ENCODE measurements at regions not wholly inside any gene's neighbourhood (a gene's known extent, or its start where the extent isn't known, plus 50 kb on each side); places are given as distances from the start of the nearest gene placed in this dataset.

DNA sequence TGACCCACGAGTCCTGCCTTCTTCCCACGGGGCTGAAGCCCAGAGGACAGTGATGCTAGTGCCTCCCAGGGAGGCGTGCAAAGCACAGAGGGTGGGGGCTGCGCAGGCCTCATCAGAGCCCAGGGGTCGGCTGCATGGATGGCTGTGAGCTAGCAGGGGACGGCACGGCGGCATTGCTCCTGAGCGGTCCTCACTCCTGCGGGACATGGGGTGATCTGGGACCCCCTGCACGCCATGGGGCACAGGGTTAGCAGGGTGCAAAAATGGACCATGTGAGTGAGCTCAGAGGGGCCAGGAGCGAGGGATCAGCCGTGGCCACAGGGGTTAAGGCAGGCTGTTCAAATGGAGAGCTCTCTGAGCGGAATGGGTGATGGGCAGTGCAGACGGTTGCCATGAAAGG, 138.3 kb downstream of the SNX19 start:
- intact Hi-C loops (cut with DNase I; ENCODE audit: low total_unique reads): no loop called here
- TF ChIP-seq POLR2AphosphoS5 (IDR thresholded peaks at IDR 0.05) (no peak), POLR2A (IDR thresholded peaks at IDR 0.05) (no peak)
- TF ChIP-seq, protein P1, sequence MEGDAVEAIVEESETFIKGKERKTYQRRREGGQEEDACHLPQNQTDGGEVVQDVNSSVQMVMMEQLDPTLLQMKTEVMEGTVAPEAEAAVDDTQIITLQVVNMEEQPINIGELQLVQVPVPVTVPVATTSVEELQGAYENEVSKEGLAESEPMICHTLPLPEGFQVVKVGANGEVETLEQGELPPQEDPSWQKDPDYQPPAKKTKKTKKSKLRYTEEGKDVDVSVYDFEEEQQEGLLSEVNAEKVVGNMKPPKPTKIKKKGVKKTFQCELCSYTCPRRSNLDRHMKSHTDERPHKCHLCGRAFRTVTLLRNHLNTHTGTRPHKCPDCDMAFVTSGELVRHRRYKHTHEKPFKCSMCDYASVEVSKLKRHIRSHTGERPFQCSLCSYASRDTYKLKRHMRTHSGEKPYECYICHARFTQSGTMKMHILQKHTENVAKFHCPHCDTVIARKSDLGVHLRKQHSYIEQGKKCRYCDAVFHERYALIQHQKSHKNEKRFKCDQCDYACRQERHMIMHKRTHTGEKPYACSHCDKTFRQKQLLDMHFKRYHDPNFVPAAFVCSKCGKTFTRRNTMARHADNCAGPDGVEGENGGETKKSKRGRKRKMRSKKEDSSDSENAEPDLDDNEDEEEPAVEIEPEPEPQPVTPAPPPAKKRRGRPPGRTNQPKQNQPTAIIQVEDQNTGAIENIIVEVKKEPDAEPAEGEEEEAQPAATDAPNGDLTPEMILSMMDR (IDR thresholded peaks at IDR 0.05): no peak
- Histone ChIP-seq H3K36me3 (no peaks in the 10 kb centered on the region), H3K4me1 (peaks cover 3 to 4% of the 10 kb centered on the region in 2 donors), H3K4me3 (no peak overlapping the region), H3K27ac (no peak overlapping the region), H3K9me3 (no peaks in the 10 kb centered on the region), H3K27me3 (no peaks in the 10 kb centered on the region)
- DNase-seq (ENCODE audit: low spot score in 2 of 2): no peak

- H3K36me3 ChIP-seq: no peaks in the 10 kb centered on the region
- no peak for TF ChIP-seq POLR2AphosphoS5 (IDR thresholded peaks at IDR 0.05)
- TF ChIP-seq, protein P1 (IDR thresholded peaks at IDR 0.05): no peak
- H3K27me3 ChIP-seq: no peaks in the 10 kb centered on the region
- no peak overlapping the region for H3K27ac ChIP-seq
- no peaks in the 10 kb centered on the region for H3K9me3 ChIP-seq
- DNase-seq (ENCODE audit: low spot score in 2 of 2): no peak
- intact Hi-C loops (cut with DNase I; ENCODE audit: low total_unique reads): no loop called here
- no peaks in the 10 kb centered on the region for H3K4me1 ChIP-seq
- H3K4me3 ChIP-seq: no peak overlapping the region
These were observed 137.6 kb downstream of the SNX19 start for GRCh38 chr11:130778705-130779104.

DNA sequence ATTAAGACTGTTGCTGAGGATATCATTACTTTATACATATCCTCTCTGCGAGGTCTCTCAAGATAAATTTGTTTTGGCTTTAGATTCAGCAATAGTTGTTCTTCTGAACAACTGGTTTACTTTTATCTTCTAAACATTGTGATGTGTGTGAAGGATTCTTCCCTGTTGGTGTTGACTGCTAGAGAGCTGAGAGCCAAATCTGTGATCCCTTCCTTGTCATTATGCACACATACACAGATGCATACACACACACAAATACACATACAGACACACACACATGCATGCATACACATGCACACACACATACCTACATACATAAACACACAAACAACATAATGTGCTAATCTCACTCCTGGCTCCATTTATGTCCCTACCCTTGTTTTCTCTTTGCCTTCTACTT, 137.0 kb downstream of the SNX19 start:
- Histone ChIP-seq H3K27me3 (no peaks in the 10 kb centered on the region), H3K9me3 (no peaks in the 10 kb centered on the region), H3K36me3 (no peaks in the 10 kb centered on the region), H3K27ac (no peak overlapping the region), H3K4me1 (no peaks in the 10 kb centered on the region), H3K4me3 (no peak overlapping the region)
- intact Hi-C loops (cut with DNase I; ENCODE audit: low total_unique reads): no loop called here
- DNase-seq (ENCODE audit: low spot score in 2 of 2): no peak
- TF ChIP-seq POLR2A (IDR thresholded peaks at IDR 0.05): no peak

- H3K9me3 ChIP-seq: no peaks in the 10 kb centered on the region
- TF ChIP-seq POLR2AphosphoS5 (IDR thresholded peaks at IDR 0.05): no peak
- TF ChIP-seq POLR2A (IDR thresholded peaks at IDR 0.05): no peak
- TF ChIP-seq, protein P1 (IDR thresholded peaks at IDR 0.05): no peak
- H3K27ac ChIP-seq: no peak overlapping the region
- no peak for DNase-seq (ENCODE audit: low spot score in 2 of 2)
- no peak overlapping the region for H3K4me3 ChIP-seq
- intact Hi-C loops (cut with DNase I; ENCODE audit: low total_unique reads): no loop called here
- H3K27me3 ChIP-seq: no peaks in the 10 kb centered on the region
- no peaks in the 10 kb centered on the region for H3K36me3 ChIP-seq
- no peaks in the 10 kb centered on the region for H3K4me1 ChIP-seq
These were observed 136.3 kb downstream of the SNX19 start for GRCh38 chr11:130779943-130780342.

DNA sequence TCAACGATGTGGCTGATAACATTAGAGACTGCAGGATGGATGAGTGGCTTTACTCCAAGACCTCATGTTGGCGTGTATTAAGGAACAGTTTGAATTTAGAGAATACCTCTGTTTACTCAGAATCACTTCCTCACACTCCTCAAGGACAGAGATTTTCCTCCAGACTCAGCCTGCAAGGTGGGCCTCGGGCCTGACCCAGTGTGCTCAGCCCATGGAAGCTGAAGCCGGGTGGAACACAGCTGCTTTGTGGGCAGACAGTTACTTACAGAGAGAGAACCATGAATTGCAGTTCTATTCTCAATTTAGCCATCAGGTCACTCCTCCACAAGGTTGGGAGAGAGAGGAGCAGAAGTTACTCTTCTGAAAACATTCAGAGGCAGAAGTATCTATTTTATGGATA, 135.8 kb downstream of the SNX19 start:
- H3K36me3 ChIP-seq: no peaks in the 10 kb centered on the region
- no peaks in the 10 kb centered on the region for H3K4me1 ChIP-seq
- no peaks in the 10 kb centered on the region for H3K9me3 ChIP-seq
- no peaks in the 10 kb centered on the region for H3K27me3 ChIP-seq
- H3K4me3 ChIP-seq: no peak overlapping the region
- DNase-seq (ENCODE audit: low spot score in 2 of 2): no peak
- intact Hi-C loops (cut with DNase I; ENCODE audit: low total_unique reads): no loop called here
- no peak overlapping the region for H3K27ac ChIP-seq
- TF ChIP-seq POLR2AphosphoS5 (IDR thresholded peaks at IDR 0.05) (no peak), POLR2A (IDR thresholded peaks at IDR 0.05) (no peak)
- TF ChIP-seq, protein P1 (IDR thresholded peaks at IDR 0.05): no peak

DNA sequence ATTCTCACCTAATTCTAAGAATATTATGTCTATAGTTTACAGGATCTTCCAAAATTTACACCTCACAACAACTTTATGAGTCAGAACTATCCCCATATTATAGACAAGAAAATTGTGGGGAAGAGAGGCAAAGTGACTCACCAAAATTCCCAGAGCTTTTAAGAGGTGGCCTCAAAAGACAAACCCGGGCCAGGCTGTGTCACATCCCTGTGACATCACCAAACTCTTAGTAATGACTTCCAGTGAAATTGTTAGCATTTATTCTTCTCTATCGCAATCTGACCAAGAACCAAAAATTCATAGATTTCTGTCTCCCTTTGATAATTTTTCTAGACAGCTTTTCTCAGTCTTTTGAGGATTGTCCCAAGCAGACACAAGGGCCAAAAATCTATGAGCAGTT, 134.3 kb downstream of the SNX19 start:
- Histone ChIP-seq H3K27ac (peak overlapping the region in 1 of 2 donors; percentile 63), H3K4me3 (no peak overlapping the region), H3K27me3 (no peaks in the 10 kb centered on the region), H3K9me3 (no peaks in the 10 kb centered on the region), H3K4me1 (no peaks in the 10 kb centered on the region), H3K36me3 (no peaks in the 10 kb centered on the region)
- intact Hi-C loops (cut with DNase I; ENCODE audit: low total_unique reads): no loop called here
- no peak for DNase-seq (ENCODE audit: low spot score in 2 of 2)
- TF ChIP-seq POLR2A (IDR thresholded peaks at IDR 0.05) (no peak), POLR2AphosphoS5 (IDR thresholded peaks at IDR 0.05) (no peak)
- TF ChIP-seq, protein P1 (IDR thresholded peaks at IDR 0.05): no peak
